ENCODE measurements at regions not wholly inside any gene's neighbourhood (a gene's known extent, or its start where the extent isn't known, plus 50 kb on each side); places are given as distances from the start of the nearest gene placed in this dataset.
A peak's percentile ranks its signal among the peaks of the same experiment; 100 is the strongest.

DNA sequence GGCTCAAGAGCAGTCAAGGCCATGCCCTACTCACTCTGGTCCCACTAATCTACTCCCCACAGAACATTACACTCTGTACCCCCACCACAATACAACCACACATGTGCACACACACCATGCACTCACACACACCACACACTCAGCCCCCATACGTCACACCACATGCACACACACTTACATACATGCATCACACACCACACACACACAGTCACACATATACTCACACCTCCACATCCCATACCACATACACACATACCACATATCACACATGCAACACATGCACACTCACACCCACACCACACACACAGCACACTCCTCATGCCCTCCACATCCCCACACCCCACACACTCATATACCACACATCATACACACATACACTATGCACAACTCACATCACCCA lies 67.6 kb downstream of the RASL11A start:
- Histone ChIP-seq H4K20me1 (ENCODE audit: insufficient read depth, low read length) (no peaks in the 10 kb centered on the region), H3K4me3 (ENCODE audit: insufficient read depth, low read length) (no peak overlapping the region), H3K27ac (ENCODE audit: low read depth, low read length) (no peak overlapping the region), H3K36me3 (ENCODE audit: insufficient read depth, low read length) (no peaks in the 10 kb centered on the region), H3K9me3 (ENCODE audit: low read depth, low read length) (no peaks in the 10 kb centered on the region), H3K4me2 (ENCODE audit: insufficient read depth, low read length) (no peak overlapping the region), H3K4me1 (ENCODE audit: insufficient read depth, low read length) (peaks cover 6% of the 10 kb centered on the region), H2AFZ (ENCODE audit: low read length) (no peak overlapping the region), H3K27me3 (ENCODE audit: insufficient read depth, low read length) (peaks cover 17% of the 10 kb centered on the region), H3K79me2 (ENCODE audit: insufficient read depth, low read length) (no peaks in the 10 kb centered on the region)
- TF ChIP-seq, protein P1, sequence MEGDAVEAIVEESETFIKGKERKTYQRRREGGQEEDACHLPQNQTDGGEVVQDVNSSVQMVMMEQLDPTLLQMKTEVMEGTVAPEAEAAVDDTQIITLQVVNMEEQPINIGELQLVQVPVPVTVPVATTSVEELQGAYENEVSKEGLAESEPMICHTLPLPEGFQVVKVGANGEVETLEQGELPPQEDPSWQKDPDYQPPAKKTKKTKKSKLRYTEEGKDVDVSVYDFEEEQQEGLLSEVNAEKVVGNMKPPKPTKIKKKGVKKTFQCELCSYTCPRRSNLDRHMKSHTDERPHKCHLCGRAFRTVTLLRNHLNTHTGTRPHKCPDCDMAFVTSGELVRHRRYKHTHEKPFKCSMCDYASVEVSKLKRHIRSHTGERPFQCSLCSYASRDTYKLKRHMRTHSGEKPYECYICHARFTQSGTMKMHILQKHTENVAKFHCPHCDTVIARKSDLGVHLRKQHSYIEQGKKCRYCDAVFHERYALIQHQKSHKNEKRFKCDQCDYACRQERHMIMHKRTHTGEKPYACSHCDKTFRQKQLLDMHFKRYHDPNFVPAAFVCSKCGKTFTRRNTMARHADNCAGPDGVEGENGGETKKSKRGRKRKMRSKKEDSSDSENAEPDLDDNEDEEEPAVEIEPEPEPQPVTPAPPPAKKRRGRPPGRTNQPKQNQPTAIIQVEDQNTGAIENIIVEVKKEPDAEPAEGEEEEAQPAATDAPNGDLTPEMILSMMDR (IDR thresholded peaks at IDR 0.05; ENCODE audit: extremely low read depth, low read depth, low read length), result no peak
- no peak for DNase-seq (ENCODE audit: insufficient read length, low spot score, missing footprints)

DNA sequence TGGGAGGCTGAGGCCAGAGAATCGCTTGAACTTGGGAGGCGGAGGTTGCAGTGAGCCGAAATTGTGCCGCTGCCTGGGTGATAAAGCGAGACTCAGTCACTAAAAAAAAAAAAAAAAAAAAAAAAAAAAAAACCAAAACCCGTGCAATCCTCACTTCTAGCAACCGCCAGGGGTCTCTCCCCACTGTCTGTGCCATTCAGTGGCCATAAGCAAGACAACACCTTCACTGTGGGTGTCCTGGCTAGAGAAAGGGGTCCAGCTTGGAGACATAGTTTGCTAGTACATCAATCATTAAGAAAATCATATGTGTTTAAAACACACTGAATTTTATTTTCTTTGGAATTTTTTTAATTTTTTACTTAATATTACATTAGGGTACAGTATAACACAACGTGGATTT lies 68.2 kb downstream of the RASL11A start:
- DNase-seq (ENCODE audit: insufficient read length, low spot score, missing footprints), result no peak

DNA sequence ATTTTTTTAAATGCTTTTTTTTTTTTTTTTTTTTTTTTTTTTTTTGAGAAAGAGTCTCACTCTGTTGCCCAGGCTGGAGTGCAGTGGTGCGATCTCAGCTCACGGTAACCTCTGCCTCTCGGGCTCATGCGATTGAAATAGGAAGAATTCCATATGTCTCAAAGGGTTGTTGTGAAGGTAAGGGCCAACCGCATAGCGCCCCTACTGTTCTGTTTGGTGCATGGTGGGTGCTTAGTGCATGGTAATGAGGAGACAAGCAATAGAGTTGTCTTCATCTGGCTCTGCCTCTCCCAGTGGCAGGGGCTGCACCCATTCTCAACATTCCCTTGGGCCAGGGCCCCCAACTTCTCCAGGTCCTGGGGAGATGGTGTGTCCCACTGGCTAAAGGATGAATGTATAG lies 68.7 kb downstream of the RASL11A start:
- Histone ChIP-seq H3K36me3 (ENCODE audit: insufficient read depth, low read length) (no peaks in the 10 kb centered on the region), H4K20me1 (ENCODE audit: insufficient read depth, low read length) (no peaks in the 10 kb centered on the region), H3K4me3 (ENCODE audit: insufficient read depth, low read length) (no peak overlapping the region), H3K27ac (ENCODE audit: low read depth, low read length) (no peak overlapping the region), H3K4me1 (ENCODE audit: insufficient read depth, low read length) (peaks cover 6% of the 10 kb centered on the region), H3K4me2 (ENCODE audit: insufficient read depth, low read length) (no peak overlapping the region), H3K27me3 (ENCODE audit: insufficient read depth, low read length) (peaks cover 25% of the 10 kb centered on the region), H3K9me3 (ENCODE audit: low read depth, low read length) (no peaks in the 10 kb centered on the region), H3K79me2 (ENCODE audit: insufficient read depth, low read length) (no peaks in the 10 kb centered on the region), H2AFZ (ENCODE audit: low read length) (no peak overlapping the region)
- no peak for DNase-seq (ENCODE audit: insufficient read length, low spot score, missing footprints)
- TF ChIP-seq, protein P1 (IDR thresholded peaks at IDR 0.05; ENCODE audit: extremely low read depth, low read depth, low read length), result peak; percentile 56

More for the DNA sequence above, 68.2 kb downstream of the RASL11A start:
- Histone ChIP-seq H3K4me2 (ENCODE audit: insufficient read depth, low read length) (no peak overlapping the region), H3K79me2 (ENCODE audit: insufficient read depth, low read length) (no peaks in the 10 kb centered on the region), H3K27me3 (ENCODE audit: insufficient read depth, low read length) (peaks cover 23% of the 10 kb centered on the region), H3K4me3 (ENCODE audit: insufficient read depth, low read length) (no peak overlapping the region), H4K20me1 (ENCODE audit: insufficient read depth, low read length) (no peaks in the 10 kb centered on the region), H3K4me1 (ENCODE audit: insufficient read depth, low read length) (peaks cover 6% of the 10 kb centered on the region), H3K9me3 (ENCODE audit: low read depth, low read length) (no peaks in the 10 kb centered on the region), H3K27ac (ENCODE audit: low read depth, low read length) (no peak overlapping the region), H3K36me3 (ENCODE audit: insufficient read depth, low read length) (no peaks in the 10 kb centered on the region), H2AFZ (ENCODE audit: low read length) (no peak overlapping the region)
- TF ChIP-seq, protein P1 (IDR thresholded peaks at IDR 0.05; ENCODE audit: extremely low read depth, low read depth, low read length), result peak; percentile 5

DNA sequence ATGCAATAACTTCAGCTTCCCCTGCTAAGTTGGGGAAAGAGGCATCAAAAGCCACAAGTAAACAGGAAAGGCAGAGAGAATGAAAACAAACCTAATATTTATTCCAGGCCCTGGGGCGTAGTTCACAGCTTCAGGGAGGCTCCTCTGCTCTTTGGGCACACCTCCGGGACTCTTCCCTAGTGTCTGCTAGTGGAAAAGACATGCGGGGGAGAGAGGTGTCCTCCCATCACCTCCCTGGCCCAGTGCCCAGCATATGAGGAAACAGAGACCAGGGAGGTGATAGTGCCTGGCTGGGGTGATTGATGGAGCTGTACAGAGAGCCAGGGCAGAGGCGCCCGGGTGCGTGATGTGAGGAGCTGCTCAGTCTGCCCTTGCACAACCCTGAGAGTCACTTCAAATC lies 71.0 kb downstream of the RASL11A start:
- no peaks in the 10 kb centered on the region for H4K20me1 ChIP-seq (ENCODE audit: insufficient read depth, low read length)
- no peak overlapping the region for H2AFZ ChIP-seq (ENCODE audit: low read length)
- no peaks in the 10 kb centered on the region for H3K9me3 ChIP-seq (ENCODE audit: low read depth, low read length)
- H3K79me2 ChIP-seq (ENCODE audit: insufficient read depth, low read length), result no peaks in the 10 kb centered on the region
- H3K4me1 ChIP-seq (ENCODE audit: insufficient read depth, low read length), result no peaks in the 10 kb centered on the region
- H3K4me2 ChIP-seq (ENCODE audit: insufficient read depth, low read length), result no peak overlapping the region
- H3K36me3 ChIP-seq (ENCODE audit: insufficient read depth, low read length), result no peaks in the 10 kb centered on the region
- H3K4me3 ChIP-seq (ENCODE audit: insufficient read depth, low read length), result no peak overlapping the region
- no peak overlapping the region for H3K27ac ChIP-seq (ENCODE audit: low read depth, low read length)
- peak; percentile 17 for DNase-seq (ENCODE audit: insufficient read length, low spot score, missing footprints)
- H3K27me3 ChIP-seq (ENCODE audit: insufficient read depth, low read length), result peaks cover 27% of the 10 kb centered on the region
- TF ChIP-seq, protein P1 (IDR thresholded peaks at IDR 0.05; ENCODE audit: extremely low read depth, low read depth, low read length), result no peak
